Nephron progenitor cell (in vitro differentiated cells): ENCODE measurements at regions not wholly inside any gene's neighbourhood (a gene's known extent, or its start where the extent isn't known, plus 50 kb on each side); places are given as distances from the start of the nearest gene placed in this dataset.

ENCODE experiments used
- DNase-seq: peaks from one replicate; pipeline ENCODE4 v3.0.0; 2021
- H3K27ac Mint-ChIP-seq: 2 replicates; pipeline ENCODE4 v1.8.0; 2021; ENCODE audit warnings: mild to moderate bottlenecking, moderate library complexity, mixed read lengths
- H3K27me3 Mint-ChIP-seq: 2 replicates; pipeline ENCODE4 v1.8.0; 2021; ENCODE audit warnings: mild to moderate bottlenecking, low read depth, mixed read lengths; ENCODE audit not compliant: poor library complexity
- H3K36me3 Mint-ChIP-seq: 2 replicates; pipeline ENCODE4 v1.8.0; 2021; ENCODE audit warnings: low read depth, mixed read lengths
- H3K4me1 Mint-ChIP-seq: 2 replicates; pipeline ENCODE4 v1.8.0; 2021; ENCODE audit warnings: mixed read lengths
- H3K4me3 Mint-ChIP-seq: 2 replicates; pipeline ENCODE4 v1.8.0; 2021; ENCODE audit warnings: mild to moderate bottlenecking, moderate library complexity, mixed read lengths
- H3K9me3 Mint-ChIP-seq: 2 replicates; pipeline ENCODE4 v1.8.0; 2021; ENCODE audit warnings: mild to moderate bottlenecking, moderate library complexity, mixed read lengths
- TF ChIP-seq, protein P1 (sequence below): fragments of 200-600 bp; sonication (generic); IDR thresholded peaks from 2 replicates; pipeline ENCODE4 v1.5.0; 2021; ENCODE audit warnings: antibody characterized with exemption

GRCh38 chr16:79265196-79265595 lies 335.3 kb downstream of the MAF start:
- H3K4me1 Mint-ChIP-seq, result peaks cover 49% of the 10 kb centered on the region
- H3K27ac Mint-ChIP-seq, result no peak overlapping the region
- no peaks in the 10 kb centered on the region for H3K9me3 Mint-ChIP-seq
- DNase-seq, result no peak
- TF ChIP-seq, protein P1, sequence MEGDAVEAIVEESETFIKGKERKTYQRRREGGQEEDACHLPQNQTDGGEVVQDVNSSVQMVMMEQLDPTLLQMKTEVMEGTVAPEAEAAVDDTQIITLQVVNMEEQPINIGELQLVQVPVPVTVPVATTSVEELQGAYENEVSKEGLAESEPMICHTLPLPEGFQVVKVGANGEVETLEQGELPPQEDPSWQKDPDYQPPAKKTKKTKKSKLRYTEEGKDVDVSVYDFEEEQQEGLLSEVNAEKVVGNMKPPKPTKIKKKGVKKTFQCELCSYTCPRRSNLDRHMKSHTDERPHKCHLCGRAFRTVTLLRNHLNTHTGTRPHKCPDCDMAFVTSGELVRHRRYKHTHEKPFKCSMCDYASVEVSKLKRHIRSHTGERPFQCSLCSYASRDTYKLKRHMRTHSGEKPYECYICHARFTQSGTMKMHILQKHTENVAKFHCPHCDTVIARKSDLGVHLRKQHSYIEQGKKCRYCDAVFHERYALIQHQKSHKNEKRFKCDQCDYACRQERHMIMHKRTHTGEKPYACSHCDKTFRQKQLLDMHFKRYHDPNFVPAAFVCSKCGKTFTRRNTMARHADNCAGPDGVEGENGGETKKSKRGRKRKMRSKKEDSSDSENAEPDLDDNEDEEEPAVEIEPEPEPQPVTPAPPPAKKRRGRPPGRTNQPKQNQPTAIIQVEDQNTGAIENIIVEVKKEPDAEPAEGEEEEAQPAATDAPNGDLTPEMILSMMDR, result no peak
- peaks cover 26% of the 10 kb centered on the region for H3K27me3 Mint-ChIP-seq
- no peak overlapping the region for H3K4me3 Mint-ChIP-seq
- H3K36me3 Mint-ChIP-seq, result no peaks in the 10 kb centered on the region

- TF ChIP-seq, protein P1, result no peak
- H3K4me1 Mint-ChIP-seq, result peaks cover 42% of the 10 kb centered on the region
- no peaks in the 10 kb centered on the region for H3K9me3 Mint-ChIP-seq
- H3K36me3 Mint-ChIP-seq, result no peaks in the 10 kb centered on the region
- H3K4me3 Mint-ChIP-seq, result no peak overlapping the region
- no peak overlapping the region for H3K27ac Mint-ChIP-seq
- peaks cover 29% of the 10 kb centered on the region for H3K27me3 Mint-ChIP-seq
- no peak for DNase-seq
These were observed 336.1 kb downstream of the MAF start for GRCh38 chr16:79264237-79265109.

DNA sequence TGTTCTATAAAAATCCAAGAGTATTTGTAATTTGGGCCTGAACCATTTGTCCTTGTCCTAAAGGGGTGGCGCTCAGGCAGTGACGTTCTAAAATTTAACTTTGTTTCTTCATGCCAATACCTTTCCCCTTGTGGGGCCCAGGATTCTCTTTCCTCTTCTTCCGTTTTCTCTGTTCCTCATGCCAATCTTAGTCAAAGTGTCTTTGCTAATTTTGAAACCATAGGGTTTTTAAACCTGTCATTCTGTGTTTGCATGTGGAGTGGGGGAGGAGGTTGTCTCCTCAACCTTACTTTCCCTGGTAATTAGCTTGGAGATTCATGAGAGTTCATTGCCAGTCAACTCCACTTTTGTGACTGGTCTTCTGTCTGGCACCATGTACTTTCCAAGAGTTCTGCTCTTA lies 337.1 kb downstream of the MAF start:
- TF ChIP-seq, protein P1, result no peak
- H3K4me1 Mint-ChIP-seq, result peaks cover 39% of the 10 kb centered on the region
- peaks cover 29% of the 10 kb centered on the region for H3K27me3 Mint-ChIP-seq
- H3K4me3 Mint-ChIP-seq, result no peak overlapping the region
- DNase-seq, result no peak
- no peaks in the 10 kb centered on the region for H3K9me3 Mint-ChIP-seq
- H3K27ac Mint-ChIP-seq, result no peak overlapping the region
- H3K36me3 Mint-ChIP-seq, result no peaks in the 10 kb centered on the region
